HepG2 (cell line): ENCODE measurements at regions not wholly inside any gene's neighbourhood (a gene's known extent, or its start where the extent isn't known, plus 50 kb on each side); places are given as distances from the start of the nearest gene placed in this dataset.

ENCODE experiments used
- ATAC-seq: fragments of 200-7000 bp; cut with Tn5 transposase; 3 replicates; pipeline ENCODE4 v1.9.1; 2020; ENCODE audit warnings: mild to moderate bottlenecking, moderate library complexity
- BruUV-seq: library from RNA; stranded (reverse); fragments of 400-500 nt; replicated peaks from 2 replicates; lab custom pipeline; 2021; lab: Mats Ljungman, UMichigan
- CTCF ChIA-PET: fragments of 300-600 bp; formaldehyde crosslinking; extraction: SDS; loops from one replicate; lab custom pipeline; 2021; ENCODE audit warnings: low total read pairs, inconsistent platforms, low intra/inter-chr PET ratio; lab: Yijun Ruan, JAX
- POLR2A ChIA-PET: fragments of 350-600 bp; sonication (Branson Sonifier 250); formaldehyde crosslinking; loops from one replicate; lab custom pipeline; 2020; ENCODE audit warnings: antibody characterized with exemption, inconsistent platforms; lab: Yijun Ruan, JAX
- DNase-seq: peaks from one replicate; pipeline ENCODE4 v3.0.0-alpha.2; 2015; ENCODE audit warnings: low spot score
- FAIRE-seq: peaks from 3 replicates; lab custom pipeline; 2011; peaks lifted over from hg19 to GRCh38; lab: Jason Lieb, UNC
- H2AFZ ChIP-seq: one replicate; pipeline ENCODE4 v1.6.1; 2011; ENCODE audit warnings: low read length, inconsistent platforms
- H3K27ac ChIP-seq: fragments of 300-600 bp; 3 replicates; pipeline ENCODE4 v1.8.0; 2011; ENCODE audit warnings: mixed run types, mild to moderate bottlenecking, mixed read lengths, low read length, inconsistent platforms; ENCODE audit not compliant: insufficient read depth; ENCODE audit errors: extremely low read length
- H3K27me3 ChIP-seq, 2 experiments: fragments of 200-600 bp in 1 of 2; 2 replicates in 1 of 2; 3 replicates in 1 of 2; pipeline versions ENCODE4 v1.6.0 to v1.8.0; 2011; ENCODE audit warnings: low read length in 2 of 2, mild to moderate bottlenecking in 2 of 2, moderate library complexity in 2 of 2, inconsistent platforms in 1 of 2; ENCODE audit not compliant: insufficient read depth in 2 of 2, control insufficient read depth in 1 of 2
- H3K36me3 ChIP-seq, 2 experiments: fragments of 200-600 bp in 1 of 2; replicated peaks in 1 of 2; 2 replicates in 1 of 2; 3 replicates in 1 of 2; pipeline versions ENCODE4 v1.5.1 to v1.8.0; 2011; ENCODE audit warnings: low read length in 2 of 2, inconsistent platforms in 1 of 2; ENCODE audit not compliant: insufficient read depth in 2 of 2, control insufficient read depth in 1 of 2
- H3K4me1 ChIP-seq: 2 replicates; pipeline ENCODE4 v1.5.1; 2012; ENCODE audit warnings: low read length, inconsistent platforms; ENCODE audit not compliant: insufficient read depth
- H3K4me2 ChIP-seq: 2 replicates; pipeline ENCODE4 v1.6.0; 2011; ENCODE audit warnings: low read depth, low read length, inconsistent platforms
- H3K4me3 ChIP-seq, 3 experiments: fragments of 200-600 bp in 1 of 3; sonication (generic), shearing (Covaris generic) in 1 of 3; replicated peaks in 1 of 3; 2 replicates each; pipeline ENCODE4 v1.5.1; 2011 to 2016; ENCODE audit warnings: low read length in 3 of 3, inconsistent platforms in 2 of 3, low read depth in 2 of 3, mild to moderate bottlenecking in 2 of 3, control low read depth in 1 of 3, mixed read lengths in 1 of 3; ENCODE audit not compliant: insufficient read depth in 1 of 3
- H3K79me2 ChIP-seq: one replicate; pipeline ENCODE4 v1.6.1; 2011; ENCODE audit warnings: low read length, inconsistent platforms; ENCODE audit not compliant: insufficient read depth
- H3K9ac ChIP-seq: 2 replicates; pipeline ENCODE4 v1.6.0; 2011; ENCODE audit warnings: mild to moderate bottlenecking, low read depth, low read length, inconsistent platforms; ENCODE audit not compliant: insufficient read depth
- H3K9me3 ChIP-seq: 2 replicates; pipeline ENCODE4 v1.5.1; 2012; ENCODE audit warnings: mild to moderate bottlenecking, low read length
- H4K20me1 ChIP-seq: 2 replicates; pipeline ENCODE4 v1.6.0; 2011; ENCODE audit warnings: inconsistent platforms, mild to moderate bottlenecking, low read length, moderate library complexity; ENCODE audit not compliant: insufficient read depth
- ELF3 ChIP-seq: IDR thresholded peaks from 2 replicates; pipeline ENCODE4 v1.6.1; 2016; ENCODE audit warnings: missing genetic modification reagents, missing compliant biosample characterization
- FOSL1 ChIP-seq: sonication (generic); formaldehyde crosslinking; IDR thresholded peaks from 2 replicates; pipeline ENCODE4 v1.9.0; 2021; ENCODE audit warnings: missing genetic modification reagents, borderline replicate concordance
- GLI4 ChIP-seq: sonication (generic); formaldehyde crosslinking; IDR thresholded peaks from 2 replicates; pipeline ENCODE4 v1.5.1; 2020; ENCODE audit warnings: missing genetic modification reagents, mild to moderate bottlenecking, moderate library complexity, borderline replicate concordance
- HMG20B ChIP-seq: conservative IDR thresholded peaks from 2 replicates; pipeline ENCODE4 v1.6.1; 2016; ENCODE audit warnings: missing genetic modification reagents, missing compliant biosample characterization
- JDP2 ChIP-seq: sonication (generic); formaldehyde crosslinking; IDR thresholded peaks from 2 replicates; pipeline ENCODE4 v1.8.1; 2022; ENCODE audit warnings: missing genetic modification reagents, borderline replicate concordance
- MED8 ChIP-seq: sonication (generic); formaldehyde crosslinking; IDR thresholded peaks from 2 replicates; pipeline ENCODE4 v1.8.1; 2023; ENCODE audit warnings: mild to moderate bottlenecking, missing genetic modification reagents; ENCODE audit not compliant: insufficient replicate concordance
- TOE1 ChIP-seq: sonication (generic); formaldehyde crosslinking; IDR thresholded peaks from 2 replicates; pipeline ENCODE4 v1.4.0; 2020; ENCODE audit warnings: mild to moderate bottlenecking, missing genetic modification reagents
- ZBTB21 ChIP-seq: sonication (generic); formaldehyde crosslinking; IDR thresholded peaks from 2 replicates; pipeline ENCODE4 v1.4.0; 2020; ENCODE audit warnings: missing genetic modification reagents
- ZNF207 ChIP-seq: fragments of 450-650 bp; IDR thresholded peaks from 2 replicates; pipeline ENCODE4 v1.6.1; 2016; ENCODE audit warnings: antibody characterized with exemption, borderline replicate concordance
- ZNF280B ChIP-seq: sonication (generic); formaldehyde crosslinking; IDR thresholded peaks from 2 replicates; pipeline ENCODE4 v1.5.0; 2020; ENCODE audit warnings: missing genetic modification reagents, mild to moderate bottlenecking, borderline replicate concordance
- ZNF34 ChIP-seq: sonication (generic); formaldehyde crosslinking; IDR thresholded peaks from 2 replicates; pipeline ENCODE4 v1.4.0; 2020; ENCODE audit warnings: mild to moderate bottlenecking, missing genetic modification reagents, borderline replicate concordance
- ZNF343 ChIP-seq: sonication (generic); formaldehyde crosslinking; IDR thresholded peaks from 2 replicates; pipeline ENCODE4 v1.4.0; 2020; ENCODE audit warnings: mild to moderate bottlenecking, missing genetic modification reagents
- ZNF354B ChIP-seq: sonication (generic); formaldehyde crosslinking; IDR thresholded peaks from 2 replicates; pipeline ENCODE4 v1.8.0; 2022; ENCODE audit warnings: mild to moderate bottlenecking, missing genetic modification reagents
- ZNF777 ChIP-seq: sonication (generic); formaldehyde crosslinking; IDR thresholded peaks from 2 replicates; pipeline ENCODE4 v1.4.0; 2020; ENCODE audit warnings: missing genetic modification reagents
- WGBS: methylation state at CpG from one replicate; pipeline ENCODE4 v1.1.6; 2017; ENCODE audit warnings: low lambda C conversion rate; 5-methylcytosine and 5-hydroxymethylcytosine counted together
- in situ Hi-C: cut with HindIII; loops from 2 replicates; pipeline ENCODE4 v1.10.0; 2017; ENCODE audit warnings: low pct_unique_long_range_greater_than_20kb; ENCODE audit not compliant: extremely low pct_ligation_motif_present
- intact Hi-C: fragments of 100-400 bp; cut with micrococcal nuclease; formaldehyde crosslinking; loops from one replicate; pipeline ENCODE4 v1.10.0; 2022; ENCODE audit not compliant: unreplicated experiment

GRCh38 chr1:36707221-36707620, 224.5 kb upstream of the CSF3R start (continued):
- TF ChIP-seq ZNF207 (no peak), HMG20B (CRISPR knock-in tag) (no peak), ELF3 (CRISPR knock-in tag) (no peak), ZBTB21 (CRISPR knock-in tag) (no peak), ZNF34 (CRISPR knock-in tag) (no peak), ZNF354B (CRISPR knock-in tag) (no peak), ZNF343 (CRISPR knock-in tag) (no peak)

DNA sequence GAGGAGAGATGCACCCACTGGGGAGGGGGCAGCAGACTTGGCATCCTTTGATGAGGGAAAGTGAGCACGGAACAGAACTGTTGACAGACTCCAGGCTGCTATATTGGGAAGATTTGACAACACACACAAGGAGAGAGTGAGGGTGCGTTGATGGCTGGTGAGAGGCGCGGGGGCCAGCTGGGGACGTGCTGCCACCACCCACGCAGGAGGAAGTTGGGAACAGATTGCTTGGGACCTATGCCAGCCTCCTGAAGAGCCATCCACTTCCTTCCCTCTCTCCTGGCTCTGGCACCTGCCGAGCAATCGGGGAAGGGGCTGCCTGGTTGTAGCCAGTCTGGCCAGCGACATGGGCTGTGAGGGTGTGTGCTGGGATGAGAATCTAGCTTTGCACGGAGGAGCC, 223.7 kb upstream of the CSF3R start:
- in situ Hi-C loops (loop anchor here (25.0 kb wide), 2 partner anchors 331 to 731 kb away; partner anchors contain the start of gene GRIK3), intact Hi-C loops (loop anchor here (5.0 kb wide), 1 partner anchor 616 kb away; no protein-coding TSS in a partner anchor)
- ATAC-seq (no peak), FAIRE-seq (no peak), DNase-seq (no peak)
- POLR2A ChIA-PET: no interaction called here
- Histone ChIP-seq H2AFZ (no peak overlapping the region), H3K4me2 (no peak overlapping the region), H3K9ac (no peak overlapping the region), H3K4me3 (no peak overlapping the region), H3K4me1 (no peaks in the 10 kb centered on the region), H3K79me2 (no peaks in the 10 kb centered on the region), H3K27ac (no peak overlapping the region), H3K9me3 (no peaks in the 10 kb centered on the region), H3K27me3 (peaks cover 3 to 34% of the 10 kb centered on the region in 2 experiments; a peak in 4 of 5 replicates), H4K20me1 (no peaks in the 10 kb centered on the region), H3K36me3 (no peaks in the 10 kb centered on the region)
- WGBS: 4% methylated on average over 7 of the region's 10 CpGs
- no TSS peak for BruUV-seq
- TF ChIP-seq MED8 (no peak), TOE1 (no peak), GLI4 (no peak), FOSL1 (no peak), ZNF343 (CRISPR knock-in tag) (no peak), ZNF777 (CRISPR knock-in tag) (no peak), JDP2 (CRISPR knock-in tag) (no peak), ZNF280B (no peak)
- CTCF ChIA-PET: no interaction called here
